ENCODE measurements at regions not wholly inside any gene's neighbourhood (a gene's known extent, or its start where the extent isn't known, plus 50 kb on each side); places are given as distances from the start of the nearest gene placed in this dataset.

DNA sequence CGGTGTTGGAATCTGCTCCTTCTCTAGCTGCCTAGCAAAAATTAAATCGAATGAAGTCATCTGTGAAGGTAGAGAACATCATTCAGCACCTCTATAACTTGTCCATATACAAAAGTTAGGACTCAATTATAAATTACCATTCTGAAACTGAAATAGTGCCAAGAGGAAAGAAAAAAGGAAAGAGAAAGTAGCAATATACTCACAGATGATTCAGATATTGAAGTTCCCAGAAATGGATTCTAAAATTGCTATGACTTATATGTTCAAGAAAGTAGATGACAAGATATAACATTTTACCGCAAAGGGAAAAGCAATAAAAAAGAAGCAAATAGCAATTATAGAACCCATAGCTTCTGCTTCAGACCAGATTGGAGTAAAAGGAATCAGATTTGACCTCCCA, 333.6 kb upstream of the GYPC start:
- no peak for TF ChIP-seq POLR2A (IDR thresholded peaks at IDR 0.05)
- TF ChIP-seq CTCF (IDR thresholded peaks at IDR 0.05) = no peak
